WTC11 (cell line): ENCODE measurements at regions not wholly inside any gene's neighbourhood (a gene's known extent, or its start where the extent isn't known, plus 50 kb on each side); places are given as distances from the start of the nearest gene placed in this dataset.

Experiments used
- ATAC-seq: fragments of 200-7000 bp; cut with Tn5 transposase; 2 replicates; pipeline ENCODE4 v1.10.0; 2021; ENCODE audit warnings: mild to moderate bottlenecking, moderate library complexity
- CTCF ChIA-PET: fragments of 300-600 bp; sonication (Branson Sonifier 250); formaldehyde crosslinking; loops from one replicate; lab custom pipeline; 2021; ENCODE audit warnings: antibody characterized with exemption; lab: Charles Lee
- POLR2A ChIA-PET: fragments of 350-600 bp; sonication (Branson Sonifier 250); formaldehyde crosslinking; loops from one replicate; lab custom pipeline; 2021; ENCODE audit warnings: antibody characterized with exemption; lab: Charles Lee
- DNase-seq: peaks from one replicate; pipeline ENCODE4 v3.0.0; 2021; ENCODE audit warnings: low spot score
- H3K27ac Mint-ChIP-seq: 2 replicates; pipeline ENCODE4 v1.8.0; 2021; ENCODE audit warnings: mixed read lengths
- H3K27me3 Mint-ChIP-seq: 2 replicates; pipeline ENCODE4 v1.8.0; 2021; ENCODE audit warnings: low read depth, mild to moderate bottlenecking, moderate library complexity, mixed read lengths
- H3K36me3 Mint-ChIP-seq: 2 replicates; pipeline ENCODE4 v1.8.0; 2021; ENCODE audit warnings: mixed read lengths
- H3K4me1 Mint-ChIP-seq: 2 replicates; pipeline ENCODE4 v1.8.0; 2022; ENCODE audit warnings: mixed read lengths
- H3K4me3 Mint-ChIP-seq: 2 replicates; pipeline ENCODE4 v1.8.0; 2021; ENCODE audit warnings: mild to moderate bottlenecking, moderate library complexity, mixed read lengths
- H3K9me3 Mint-ChIP-seq: 2 replicates; pipeline ENCODE4 v1.8.0; 2021; ENCODE audit warnings: mixed read lengths
- ATF1 ChIP-seq: sonication (generic); formaldehyde crosslinking; IDR thresholded peaks from 2 replicates; pipeline ENCODE4 v1.8.1; 2023; ENCODE audit warnings: mild to moderate bottlenecking, moderate library complexity, missing genetic modification reagents
- ESRRA ChIP-seq: sonication (generic); formaldehyde crosslinking; IDR thresholded peaks from 2 replicates; pipeline ENCODE4 v1.8.1; 2022; ENCODE audit warnings: mild to moderate bottlenecking, missing genetic modification reagents, borderline replicate concordance
- GTF2I ChIP-seq: fragments of 250-450 bp; sonication (Bioruptor Pico); conservative IDR thresholded peaks from 2 replicates; pipeline ENCODE4 v1.4.0; 2021; ENCODE audit warnings: mild to moderate bottlenecking
- JAZF1 ChIP-seq: fragments of 250-450 bp; sonication (Bioruptor Pico); IDR thresholded peaks from 2 replicates; pipeline ENCODE4 v1.9.0; 2021; ENCODE audit warnings: moderate library complexity, mild to moderate bottlenecking, inconsistent platforms
- KAT7 ChIP-seq: sonication (generic); formaldehyde crosslinking; IDR thresholded peaks from 2 replicates; pipeline ENCODE4 v1.8.1; 2023; ENCODE audit warnings: missing genetic modification reagents, mild to moderate bottlenecking, borderline replicate concordance
- NFYB ChIP-seq: sonication (generic); formaldehyde crosslinking; conservative IDR thresholded peaks from 2 replicates; pipeline ENCODE4 v1.8.0; 2022; ENCODE audit warnings: low read depth, missing genetic modification reagents
- NR2C2 ChIP-seq: sonication (generic); formaldehyde crosslinking; IDR thresholded peaks from 2 replicates; pipeline ENCODE4 v1.8.0; 2022; ENCODE audit warnings: mild to moderate bottlenecking, missing genetic modification reagents
- OVOL2 ChIP-seq: fragments of 250-450 bp; sonication (Bioruptor Pico); IDR thresholded peaks from 2 replicates; pipeline ENCODE4 v1.9.0; 2021; ENCODE audit warnings: mild to moderate bottlenecking, borderline replicate concordance
- RELA ChIP-seq: sonication (generic); formaldehyde crosslinking; IDR thresholded peaks from 2 replicates; pipeline ENCODE4 v1.8.1; 2022; ENCODE audit warnings: missing genetic modification reagents, mild to moderate bottlenecking, borderline replicate concordance
- SMAD3 ChIP-seq: sonication (generic); formaldehyde crosslinking; IDR thresholded peaks from 2 replicates; pipeline ENCODE4 v1.8.0; 2022; ENCODE audit warnings: missing genetic modification reagents, mild to moderate bottlenecking, borderline replicate concordance
- SMAD4 ChIP-seq: sonication (generic); formaldehyde crosslinking; IDR thresholded peaks from 2 replicates; pipeline ENCODE4 v1.8.0; 2022; ENCODE audit warnings: mild to moderate bottlenecking, missing genetic modification reagents
- SOX15 ChIP-seq: fragments of 250-450 bp; sonication (Bioruptor Pico); IDR thresholded peaks from 2 replicates; pipeline ENCODE4 v1.9.0; 2021; ENCODE audit warnings: mild to moderate bottlenecking
- ZNF121 ChIP-seq: sonication (generic); formaldehyde crosslinking; IDR thresholded peaks from 2 replicates; pipeline ENCODE4 v1.8.0; 2023; ENCODE audit warnings: missing genetic modification reagents
- ZNF219 ChIP-seq: sonication (generic); formaldehyde crosslinking; IDR thresholded peaks from 2 replicates; pipeline ENCODE4 v1.8.0; 2023; ENCODE audit warnings: missing genetic modification reagents, mild to moderate bottlenecking, borderline replicate concordance
- ZNF232 ChIP-seq: sonication (generic); formaldehyde crosslinking; IDR thresholded peaks from 2 replicates; pipeline ENCODE4 v1.8.0; 2022; ENCODE audit warnings: mild to moderate bottlenecking, missing genetic modification reagents
- ZNF317 ChIP-seq: sonication (generic); formaldehyde crosslinking; IDR thresholded peaks from 2 replicates; pipeline ENCODE4 v1.8.1; 2023; ENCODE audit warnings: low read depth, mild to moderate bottlenecking, moderate library complexity, missing genetic modification reagents, borderline replicate concordance
- ZNF416 ChIP-seq: fragments of 250-450 bp; sonication (Bioruptor Pico); IDR thresholded peaks from 2 replicates; pipeline ENCODE4 v1.9.0; 2021; ENCODE audit warnings: mild to moderate bottlenecking, inconsistent platforms
- ZNF423 ChIP-seq: fragments of 250-450 bp; sonication (Bioruptor Pico); IDR thresholded peaks from 2 replicates; pipeline ENCODE4 v2.1.2; 2022; ENCODE audit warnings: mild to moderate bottlenecking, moderate library complexity
- TF ChIP-seq, protein P1 (sequence below): sonication (generic); formaldehyde crosslinking; IDR thresholded peaks from 2 replicates; pipeline ENCODE4 v1.8.1; 2023; ENCODE audit warnings: mild to moderate bottlenecking, missing genetic modification reagents
- TF ChIP-seq, protein P2 (sequence below): fragments of 250-450 bp; sonication (Bioruptor Pico); IDR thresholded peaks from 2 replicates; pipeline ENCODE4 v1.9.0; 2021; ENCODE audit warnings: mild to moderate bottlenecking
- TF ChIP-seq, protein P3 (sequence below): sonication (generic); formaldehyde crosslinking; IDR thresholded peaks from 2 replicates; pipeline ENCODE4 v1.8.0; 2022; ENCODE audit warnings: missing genetic modification reagents
- TF ChIP-seq, protein P4 (sequence below): sonication (generic); formaldehyde crosslinking; IDR thresholded peaks from 2 replicates; pipeline ENCODE4 v1.8.1; 2022; ENCODE audit warnings: mild to moderate bottlenecking, moderate library complexity, missing genetic modification reagents
- TF ChIP-seq, protein P5 (sequence below): sonication (generic); formaldehyde crosslinking; IDR thresholded peaks from 2 replicates; pipeline ENCODE4 v1.8.1; 2023; ENCODE audit warnings: mild to moderate bottlenecking, missing genetic modification reagents, moderate library complexity

DNA sequence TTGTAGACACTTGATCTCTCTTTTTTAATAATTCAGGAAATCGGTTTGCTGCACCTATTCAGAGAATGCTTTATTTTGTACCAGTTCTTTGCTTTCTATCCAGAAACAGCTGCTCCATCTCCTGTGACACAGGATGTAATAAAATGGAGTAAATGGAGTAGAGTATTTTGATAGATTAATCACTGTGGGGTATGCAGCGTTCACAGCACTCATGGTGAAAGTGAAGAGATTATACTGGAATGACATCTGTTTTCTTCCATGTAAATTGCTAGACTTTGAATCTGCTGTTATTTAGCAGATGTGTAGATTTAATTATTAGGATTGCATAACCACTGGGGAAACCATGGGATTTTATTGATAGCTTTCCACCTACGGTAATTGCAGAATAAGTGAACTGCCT is 227.3 kb upstream of the ARHGAP42 start:
- TF ChIP-seq ZNF232 (no peak), SMAD3 (no peak), ZNF317 (CRISPR knock-in tag) (no peak), SOX15 (no peak), RELA (CRISPR knock-in tag) (no peak), KAT7 (CRISPR knock-in tag) (no peak), OVOL2 (CRISPR knock-in tag) (no peak), JAZF1 (CRISPR knock-in tag) (no peak), SMAD4 (CRISPR knock-in tag) (no peak), ESRRA (CRISPR knock-in tag) (no peak), ZNF219 (CRISPR knock-in tag) (no peak), ATF1 (CRISPR knock-in tag) (no peak), NFYB (CRISPR knock-in tag) (no peak), NR2C2 (CRISPR knock-in tag) (no peak), ZNF121 (CRISPR knock-in tag) (no peak)
- TF ChIP-seq, protein P1, sequence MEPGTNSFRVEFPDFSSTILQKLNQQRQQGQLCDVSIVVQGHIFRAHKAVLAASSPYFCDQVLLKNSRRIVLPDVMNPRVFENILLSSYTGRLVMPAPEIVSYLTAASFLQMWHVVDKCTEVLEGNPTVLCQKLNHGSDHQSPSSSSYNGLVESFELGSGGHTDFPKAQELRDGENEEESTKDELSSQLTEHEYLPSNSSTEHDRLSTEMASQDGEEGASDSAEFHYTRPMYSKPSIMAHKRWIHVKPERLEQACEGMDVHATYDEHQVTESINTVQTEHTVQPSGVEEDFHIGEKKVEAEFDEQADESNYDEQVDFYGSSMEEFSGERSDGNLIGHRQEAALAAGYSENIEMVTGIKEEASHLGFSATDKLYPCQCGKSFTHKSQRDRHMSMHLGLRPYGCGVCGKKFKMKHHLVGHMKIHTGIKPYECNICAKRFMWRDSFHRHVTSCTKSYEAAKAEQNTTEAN (CRISPR knock-in tag): no peak
- TF ChIP-seq, protein P2, sequence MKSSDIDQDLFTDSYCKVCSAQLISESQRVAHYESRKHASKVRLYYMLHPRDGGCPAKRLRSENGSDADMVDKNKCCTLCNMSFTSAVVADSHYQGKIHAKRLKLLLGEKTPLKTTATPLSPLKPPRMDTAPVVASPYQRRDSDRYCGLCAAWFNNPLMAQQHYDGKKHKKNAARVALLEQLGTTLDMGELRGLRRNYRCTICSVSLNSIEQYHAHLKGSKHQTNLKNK (CRISPR knock-in tag): no peak
- TF ChIP-seq, protein P3, sequence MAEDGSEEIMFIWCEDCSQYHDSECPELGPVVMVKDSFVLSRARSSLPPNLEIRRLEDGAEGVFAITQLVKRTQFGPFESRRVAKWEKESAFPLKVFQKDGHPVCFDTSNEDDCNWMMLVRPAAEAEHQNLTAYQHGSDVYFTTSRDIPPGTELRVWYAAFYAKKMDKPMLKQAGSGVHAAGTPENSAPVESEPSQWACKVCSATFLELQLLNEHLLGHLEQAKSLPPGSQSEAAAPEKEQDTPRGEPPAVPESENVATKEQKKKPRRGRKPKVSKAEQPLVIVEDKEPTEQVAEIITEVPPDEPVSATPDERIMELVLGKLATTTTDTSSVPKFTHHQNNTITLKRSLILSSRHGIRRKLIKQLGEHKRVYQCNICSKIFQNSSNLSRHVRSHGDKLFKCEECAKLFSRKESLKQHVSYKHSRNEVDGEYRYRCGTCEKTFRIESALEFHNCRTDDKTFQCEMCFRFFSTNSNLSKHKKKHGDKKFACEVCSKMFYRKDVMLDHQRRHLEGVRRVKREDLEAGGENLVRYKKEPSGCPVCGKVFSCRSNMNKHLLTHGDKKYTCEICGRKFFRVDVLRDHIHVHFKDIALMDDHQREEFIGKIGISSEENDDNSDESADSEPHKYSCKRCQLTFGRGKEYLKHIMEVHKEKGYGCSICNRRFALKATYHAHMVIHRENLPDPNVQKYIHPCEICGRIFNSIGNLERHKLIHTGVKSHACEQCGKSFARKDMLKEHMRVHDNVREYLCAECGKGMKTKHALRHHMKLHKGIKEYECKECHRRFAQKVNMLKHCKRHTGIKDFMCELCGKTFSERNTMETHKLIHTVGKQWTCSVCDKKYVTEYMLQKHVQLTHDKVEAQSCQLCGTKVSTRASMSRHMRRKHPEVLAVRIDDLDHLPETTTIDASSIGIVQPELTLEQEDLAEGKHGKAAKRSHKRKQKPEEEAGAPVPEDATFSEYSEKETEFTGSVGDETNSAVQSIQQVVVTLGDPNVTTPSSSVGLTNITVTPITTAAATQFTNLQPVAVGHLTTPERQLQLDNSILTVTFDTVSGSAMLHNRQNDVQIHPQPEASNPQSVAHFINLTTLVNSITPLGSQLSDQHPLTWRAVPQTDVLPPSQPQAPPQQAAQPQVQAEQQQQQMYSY: no peak
- TF ChIP-seq, protein P4, sequence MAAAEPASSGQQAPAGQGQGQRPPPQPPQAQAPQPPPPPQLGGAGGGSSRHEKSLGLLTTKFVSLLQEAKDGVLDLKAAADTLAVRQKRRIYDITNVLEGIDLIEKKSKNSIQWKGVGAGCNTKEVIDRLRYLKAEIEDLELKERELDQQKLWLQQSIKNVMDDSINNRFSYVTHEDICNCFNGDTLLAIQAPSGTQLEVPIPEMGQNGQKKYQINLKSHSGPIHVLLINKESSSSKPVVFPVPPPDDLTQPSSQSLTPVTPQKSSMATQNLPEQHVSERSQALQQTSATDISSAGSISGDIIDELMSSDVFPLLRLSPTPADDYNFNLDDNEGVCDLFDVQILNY (CRISPR knock-in tag): no peak
- TF ChIP-seq, protein P5, sequence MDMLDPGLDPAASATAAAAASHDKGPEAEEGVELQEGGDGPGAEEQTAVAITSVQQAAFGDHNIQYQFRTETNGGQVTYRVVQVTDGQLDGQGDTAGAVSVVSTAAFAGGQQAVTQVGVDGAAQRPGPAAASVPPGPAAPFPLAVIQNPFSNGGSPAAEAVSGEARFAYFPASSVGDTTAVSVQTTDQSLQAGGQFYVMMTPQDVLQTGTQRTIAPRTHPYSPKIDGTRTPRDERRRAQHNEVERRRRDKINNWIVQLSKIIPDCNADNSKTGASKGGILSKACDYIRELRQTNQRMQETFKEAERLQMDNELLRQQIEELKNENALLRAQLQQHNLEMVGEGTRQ (CRISPR knock-in tag): no peak
- H3K4me3 Mint-ChIP-seq: no peak overlapping the region
- POLR2A ChIA-PET: no interaction called here
- DNase-seq: no peak
- CTCF ChIA-PET: no interaction called here
- H3K27me3 Mint-ChIP-seq: no peaks in the 10 kb centered on the region; the same call in 1 of the 2 replicates
- ATAC-seq: no peak
- no peaks in the 10 kb centered on the region for H3K4me1 Mint-ChIP-seq
- no peaks in the 10 kb centered on the region for H3K36me3 Mint-ChIP-seq
- no peak overlapping the region for H3K27ac Mint-ChIP-seq
- H3K9me3 Mint-ChIP-seq: peaks cover 5% of the 10 kb centered on the region

DNA sequence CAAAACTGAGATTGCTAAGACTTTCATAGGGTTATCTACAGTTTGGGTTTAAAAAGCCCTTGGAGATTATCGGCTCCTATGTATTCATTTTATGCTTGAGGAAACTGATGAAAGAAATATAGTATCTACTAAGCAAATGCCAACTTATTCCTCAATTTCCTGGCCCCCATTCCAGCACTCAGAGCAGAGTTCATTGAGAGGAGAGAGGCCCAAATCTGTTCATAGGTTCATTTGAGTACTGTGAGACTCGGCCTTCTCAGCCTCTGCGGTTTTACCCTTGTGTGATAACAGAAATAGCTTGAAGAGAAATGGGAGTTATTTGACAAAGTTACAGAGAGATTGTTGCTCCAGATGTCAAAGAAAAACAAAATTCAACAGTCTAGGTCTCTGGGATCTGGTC is 226.7 kb upstream of the ARHGAP42 start:
- POLR2A ChIA-PET: no interaction called here
- H3K36me3 Mint-ChIP-seq: no peaks in the 10 kb centered on the region
- DNase-seq (no peak), ATAC-seq (no peak)
- H3K4me3 Mint-ChIP-seq: no peak overlapping the region
- H3K4me1 Mint-ChIP-seq: no peaks in the 10 kb centered on the region
- no peaks in the 10 kb centered on the region; the same call in 1 of the 2 replicates for H3K27me3 Mint-ChIP-seq
- TF ChIP-seq ZNF232 (no peak), ZNF416 (no peak), ZNF423 (no peak), GTF2I (no peak)
- peaks cover 5% of the 10 kb centered on the region for H3K9me3 Mint-ChIP-seq
- H3K27ac Mint-ChIP-seq: no peak overlapping the region
- CTCF ChIA-PET: no interaction called here
